MCF 10A (cell line): ENCODE measurements at regions not wholly inside any gene's neighbourhood (a gene's known extent, or its start where the extent isn't known, plus 50 kb on each side); places are given as distances from the start of the nearest gene placed in this dataset.

ENCODE experiments used
- BruUV-seq: library from RNA; stranded (reverse); fragments of 400-500 nt; replicated peaks from 2 replicates; lab custom pipeline; 2021; lab: Mats Ljungman, UMichigan
- CTCF ChIA-PET: fragments of 300-600 bp; sonication (Branson Sonifier 250); formaldehyde crosslinking; extraction: SDS; loops from one replicate; lab custom pipeline; 2021; ENCODE audit warnings: antibody characterized with exemption, inconsistent platforms; lab: Yijun Ruan, JAX
- POLR2A ChIA-PET: fragments of 300-600, 350-650 bp; sonication (Branson Sonifier 250); formaldehyde crosslinking; extraction: SDS; loops from one replicate; lab custom pipeline; 2020; ENCODE audit warnings: antibody characterized with exemption, inconsistent platforms; lab: Yijun Ruan, JAX
- DNase-seq: peaks from one replicate; pipeline ENCODE4 v3.0.0-alpha.2; 2018; ENCODE audit not compliant: unreplicated experiment
- H3K27ac Mint-ChIP-seq: one replicate; pipeline ENCODE4 v1.8.0; 2022; ENCODE audit warnings: mild to moderate bottlenecking, low read depth, mixed read lengths; ENCODE audit not compliant: unreplicated experiment
- H3K27me3 Mint-ChIP-seq: one replicate; pipeline ENCODE4 v1.8.0; 2022; ENCODE audit warnings: mixed read lengths; ENCODE audit not compliant: insufficient read depth, unreplicated experiment
- H3K36me3 Mint-ChIP-seq: one replicate; pipeline ENCODE4 v1.8.0; 2022; ENCODE audit warnings: mild to moderate bottlenecking, moderate library complexity, mixed read lengths; ENCODE audit not compliant: insufficient read depth, unreplicated experiment
- H3K4me1 Mint-ChIP-seq: one replicate; pipeline ENCODE4 v1.8.0; 2022; ENCODE audit warnings: mixed read lengths; ENCODE audit not compliant: insufficient read depth, unreplicated experiment
- H3K4me3 Mint-ChIP-seq: one replicate; pipeline ENCODE4 v1.8.0; 2022; ENCODE audit warnings: mild to moderate bottlenecking, moderate library complexity, mixed read lengths; ENCODE audit not compliant: unreplicated experiment
- H3K9me3 Mint-ChIP-seq: one replicate; pipeline ENCODE4 v1.8.0; 2022; ENCODE audit warnings: mixed read lengths; ENCODE audit not compliant: unreplicated experiment
- CTCF ChIP-seq: fragments of 200-600 bp; IDR thresholded peaks from one replicate; pipeline ENCODE4 v1.8.0; 2022; ENCODE audit warnings: antibody characterized with exemption, mild to moderate bottlenecking; ENCODE audit not compliant: unreplicated experiment
- intact Hi-C: fragments of 100-400 bp; cut with micrococcal nuclease; formaldehyde crosslinking; loops from 2 replicates; pipeline ENCODE4 v1.14.1; 2022

GRCh38 chr4:57764856-57765255, 654.7 kb upstream of the IGFBP7 start:
- Mint-ChIP-seq H3K4me1 (peaks cover 7% of the 10 kb centered on the region), H3K4me3 (no peak overlapping the region), H3K27me3 (no peaks in the 10 kb centered on the region), H3K9me3 (no peaks in the 10 kb centered on the region), H3K36me3 (no peaks in the 10 kb centered on the region), H3K27ac (no peak overlapping the region)
- intact Hi-C loops = no loop called here
- DNase-seq = no peak
- no TSS peak for BruUV-seq
- ChIA-PET CTCF (interaction anchor here (0.7 kb wide), 1 partner anchor 163 kb away, joined by 4 read pairs; no protein-coding TSS in a partner anchor), POLR2A (interaction anchor here (0.5 to 1.2 kb wide), 2 partner anchors 34 to 1252 kb away, joined by 3 read pairs; no protein-coding TSS in a partner anchor)
- TF ChIP-seq CTCF = no peak

- H3K9me3 Mint-ChIP-seq = no peaks in the 10 kb centered on the region
- no peaks in the 10 kb centered on the region for H3K27me3 Mint-ChIP-seq
- no peak overlapping the region for H3K4me3 Mint-ChIP-seq
- no peak for DNase-seq
- ChIA-PET POLR2A (no interaction called here), CTCF (no interaction called here)
- H3K36me3 Mint-ChIP-seq = no peaks in the 10 kb centered on the region
- no peak overlapping the region for H3K27ac Mint-ChIP-seq
- BruUV-seq = no TSS peak
- H3K4me1 Mint-ChIP-seq = peaks cover 7% of the 10 kb centered on the region
- no peak for TF ChIP-seq CTCF
- intact Hi-C loops = no loop called here
These were observed 652.9 kb upstream of the IGFBP7 start for GRCh38 chr4:57763070-57763469.

GRCh38 chr4:57740625-57741190, 630.5 kb upstream of the IGFBP7 start:
- Mint-ChIP-seq H3K4me1 (peaks cover 5% of the 10 kb centered on the region), H3K27ac (no peak overlapping the region), H3K27me3 (no peaks in the 10 kb centered on the region), H3K4me3 (no peak overlapping the region), H3K9me3 (no peaks in the 10 kb centered on the region), H3K36me3 (no peaks in the 10 kb centered on the region)
- ChIA-PET POLR2A (no interaction called here), CTCF (no interaction called here)
- no peak for TF ChIP-seq CTCF
- DNase-seq = no peak
- no TSS peak for BruUV-seq
- intact Hi-C loops = no loop called here

- Mint-ChIP-seq H3K27ac (no peak overlapping the region), H3K9me3 (no peaks in the 10 kb centered on the region), H3K36me3 (no peaks in the 10 kb centered on the region), H3K4me1 (peaks cover 5% of the 10 kb centered on the region), H3K4me3 (no peak overlapping the region), H3K27me3 (no peaks in the 10 kb centered on the region)
- no TSS peak for BruUV-seq
- TF ChIP-seq CTCF = no peak
- POLR2A ChIA-PET = interaction anchor here (0.6 kb wide), 2 partner anchors 82 to 1635 kb away, joined by 3 read pairs; no protein-coding TSS in a partner anchor
- no peak for DNase-seq
- CTCF ChIA-PET = interaction anchor here (1.2 kb wide), 1 partner anchor 140 kb away, joined by 4 read pairs; no protein-coding TSS in a partner anchor
- intact Hi-C loops = no loop called here
These were observed 626.6 kb upstream of the IGFBP7 start for GRCh38 chr4:57736781-57737180.
